ENCODE measurements at regions not wholly inside any gene's neighbourhood (a gene's known extent, or its start where the extent isn't known, plus 50 kb on each side); places are given as distances from the start of the nearest gene placed in this dataset.
A peak's percentile ranks its signal among the peaks of the same experiment; 100 is the strongest.

DNA sequence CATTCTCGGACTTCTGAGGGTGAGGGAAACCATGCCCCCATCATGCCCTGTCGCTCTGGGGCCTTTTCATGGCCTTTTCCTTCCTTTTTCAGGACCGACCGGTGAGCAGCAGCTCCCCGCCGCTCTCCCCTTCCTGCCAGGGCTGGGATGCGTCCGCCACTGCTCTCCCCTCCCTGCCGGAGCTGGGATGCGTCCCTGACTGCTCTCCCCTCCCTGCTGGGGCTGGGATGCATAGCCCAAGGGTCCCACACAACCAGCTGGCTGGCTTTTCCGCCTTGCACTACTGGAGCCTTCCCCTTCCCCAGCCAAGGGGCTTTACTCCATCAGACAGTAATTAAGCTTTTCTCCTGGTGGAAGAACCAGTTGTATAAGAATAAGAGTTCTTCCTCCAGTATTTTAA, 129.7 kb upstream of the COBL start:
- Histone ChIP-seq H2BK15ac (ENCODE audit: low read depth, poor library complexity, severe bottlenecking) (no peak overlapping the region), H3K79me1 (replicated peaks; ENCODE audit: low read length, poor library complexity, severe bottlenecking) (no peaks in the 10 kb centered on the region), H3K9me3 (ENCODE audit: control insufficient read depth, low read length) (peaks cover 6% of the 10 kb centered on the region), H3K27ac (ENCODE audit: low read length, poor library complexity, severe bottlenecking) (no peak overlapping the region), H4K91ac (ENCODE audit: low read length) (no peak overlapping the region), H3K4me2 (ENCODE audit: low read length, poor library complexity, severe bottlenecking) (no peak overlapping the region), H3K27me3 (ENCODE audit: control insufficient read depth in 1 of 2, insufficient read depth in 1 of 2, low read length in 2 of 2) (no peaks in the 10 kb centered on the region), H3K9ac (ENCODE audit: low read length) (no peak overlapping the region), H4K8ac (ENCODE audit: low read length) (no peak overlapping the region), H3K14ac (ENCODE audit: low read length in 2 of 2) (no peak overlapping the region), H2AFZ (ENCODE audit: low read depth, low read length) (no peak overlapping the region), H3K23ac (ENCODE audit: low read length in 2 of 2) (no peak overlapping the region), H3K4ac (ENCODE audit: low read depth in 1 of 2, low read length in 2 of 2) (no peak overlapping the region), H2BK5ac (ENCODE audit: low read depth, low read length, poor library complexity, severe bottlenecking) (no peak overlapping the region), H2BK120ac (ENCODE audit: low read depth, low read length) (no peak overlapping the region), H3K36me3 (ENCODE audit: control insufficient read depth in 1 of 2, insufficient read depth in 2 of 2, low read depth in 1 of 2, low read length in 2 of 2) (no peaks in the 10 kb centered on the region), H3K4me1 (ENCODE audit: control insufficient read depth, insufficient read depth, low read depth, low read length) (no peaks in the 10 kb centered on the region), H3K18ac (ENCODE audit: low read depth in 1 of 2, low read length in 2 of 2) (no peak overlapping the region), H2BK12ac (ENCODE audit: low read length in 2 of 2) (no peak overlapping the region), H2AK5ac (ENCODE audit: low read length, severe bottlenecking) (no peak overlapping the region), H3K4me3 (ENCODE audit: insufficient read depth in 1 of 2, low read depth in 1 of 2, low read length in 2 of 2) (no peak overlapping the region)
- no peak for DNase-seq
- WGBS: 52% methylated on average over 11 of the region's 11 CpGs

DNA sequence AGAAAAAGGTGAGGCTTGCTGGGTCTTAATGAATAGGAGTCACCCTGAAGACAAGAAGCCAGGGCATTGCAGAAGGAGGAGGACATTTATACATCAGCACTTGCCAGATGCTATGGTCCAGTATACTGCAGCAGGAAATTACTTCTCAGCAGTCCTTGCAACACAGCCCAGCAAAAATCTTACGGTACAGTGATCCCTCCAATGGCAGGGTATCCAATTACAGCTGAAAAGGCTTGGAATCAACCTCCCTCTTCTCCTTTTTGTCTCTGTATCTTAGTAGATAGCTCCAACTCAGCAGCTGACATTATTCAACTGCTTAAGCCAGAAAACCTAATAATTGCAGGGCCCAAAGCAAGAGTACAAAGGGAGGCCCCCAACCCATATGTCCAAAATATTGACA, 128.3 kb upstream of the COBL start:
- DNase-seq: no peak
- Histone ChIP-seq H2BK5ac (ENCODE audit: low read depth, low read length, poor library complexity, severe bottlenecking) (no peak overlapping the region), H2AFZ (ENCODE audit: low read depth, low read length) (no peak overlapping the region), H3K9me3 (ENCODE audit: control insufficient read depth, low read length) (peaks cover 6% of the 10 kb centered on the region), H4K8ac (ENCODE audit: low read length) (no peak overlapping the region), H3K9ac (ENCODE audit: low read length) (no peak overlapping the region), H3K27ac (ENCODE audit: low read length, poor library complexity, severe bottlenecking) (no peak overlapping the region), H4K91ac (ENCODE audit: low read length) (no peak overlapping the region), H3K4ac (ENCODE audit: low read depth in 1 of 2, low read length in 2 of 2) (no peak overlapping the region), H3K27me3 (ENCODE audit: control insufficient read depth in 1 of 2, insufficient read depth in 1 of 2, low read length in 2 of 2) (no peaks in the 10 kb centered on the region), H3K36me3 (ENCODE audit: control insufficient read depth in 1 of 2, insufficient read depth in 2 of 2, low read depth in 1 of 2, low read length in 2 of 2) (no peaks in the 10 kb centered on the region), H3K79me1 (replicated peaks; ENCODE audit: low read length, poor library complexity, severe bottlenecking) (no peaks in the 10 kb centered on the region), H3K18ac (ENCODE audit: low read depth in 1 of 2, low read length in 2 of 2) (no peak overlapping the region), H2BK15ac (ENCODE audit: low read depth, poor library complexity, severe bottlenecking) (no peak overlapping the region), H2BK120ac (ENCODE audit: low read depth, low read length) (no peak overlapping the region), H2AK5ac (ENCODE audit: low read length, severe bottlenecking) (no peak overlapping the region), H3K4me1 (ENCODE audit: control insufficient read depth, insufficient read depth, low read depth, low read length) (no peaks in the 10 kb centered on the region), H2BK12ac (ENCODE audit: low read length in 2 of 2) (no peak overlapping the region), H3K4me2 (ENCODE audit: low read length, poor library complexity, severe bottlenecking) (no peak overlapping the region), H3K4me3 (ENCODE audit: insufficient read depth in 1 of 2, low read depth in 1 of 2, low read length in 2 of 2) (no peak overlapping the region), H3K14ac (ENCODE audit: low read length in 2 of 2) (no peak overlapping the region), H3K23ac (ENCODE audit: low read length in 2 of 2) (no peak overlapping the region)
- 34% methylated on average over 1 of the region's 1 CpG for WGBS

DNA sequence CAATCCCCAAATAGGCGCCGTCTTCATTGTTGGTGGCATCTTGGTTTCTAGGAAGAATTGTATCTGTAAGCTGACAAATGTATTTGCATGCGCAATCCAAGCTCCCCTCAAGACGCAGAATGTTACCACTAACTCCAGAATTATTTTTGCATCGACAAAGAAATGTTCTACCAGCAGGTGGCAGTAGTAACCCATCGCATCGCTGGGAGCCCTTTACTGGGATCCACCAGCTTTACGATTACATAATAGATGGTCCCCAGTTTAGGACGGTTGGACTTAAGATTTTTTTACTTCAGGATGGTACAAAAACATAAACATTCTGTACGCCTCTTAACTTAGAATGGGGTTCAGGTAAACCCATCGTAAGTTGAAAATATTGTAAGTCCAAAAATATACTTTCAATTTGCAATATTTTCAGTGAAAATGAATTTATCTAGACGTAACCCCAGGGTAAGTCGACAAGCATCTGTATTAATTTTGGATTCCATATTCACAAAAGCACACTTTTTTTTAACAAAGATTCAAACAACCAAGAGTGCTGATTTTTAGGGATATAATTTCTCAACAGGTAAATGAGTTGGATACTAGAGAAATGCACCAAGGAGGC, 114.0 kb upstream of the COBL start:
- Histone ChIP-seq H2AFZ (ENCODE audit: low read depth, low read length) (no peak overlapping the region), H3K27me3 (ENCODE audit: control insufficient read depth in 1 of 2, insufficient read depth in 1 of 2, low read length in 2 of 2) (peaks cover 0 to 10% of the 10 kb centered on the region in 2 experiments), H3K79me1 (replicated peaks; ENCODE audit: low read length, poor library complexity, severe bottlenecking) (no peaks in the 10 kb centered on the region), H3K18ac (ENCODE audit: low read depth in 1 of 2, low read length in 2 of 2) (no peak overlapping the region), H3K27ac (ENCODE audit: low read length, poor library complexity, severe bottlenecking) (no peak overlapping the region), H2BK12ac (ENCODE audit: low read length in 2 of 2) (no peak overlapping the region), H4K91ac (ENCODE audit: low read length) (no peak overlapping the region), H3K4me2 (ENCODE audit: low read length, poor library complexity, severe bottlenecking) (no peak overlapping the region), H3K14ac (ENCODE audit: low read length in 2 of 2) (no peak overlapping the region), H3K4me3 (ENCODE audit: insufficient read depth in 1 of 2, low read depth in 1 of 2, low read length in 2 of 2) (no peak overlapping the region), H2AK5ac (ENCODE audit: low read length, severe bottlenecking) (no peak overlapping the region), H3K9me3 (ENCODE audit: control insufficient read depth, low read length) (no peaks in the 10 kb centered on the region), H3K4me1 (ENCODE audit: control insufficient read depth, insufficient read depth, low read depth, low read length) (no peaks in the 10 kb centered on the region), H2BK15ac (ENCODE audit: low read depth, poor library complexity, severe bottlenecking) (no peak overlapping the region), H3K4ac (ENCODE audit: low read depth in 1 of 2, low read length in 2 of 2) (no peak overlapping the region), H4K8ac (ENCODE audit: low read length) (no peak overlapping the region), H2BK120ac (ENCODE audit: low read depth, low read length) (no peak overlapping the region), H3K23ac (ENCODE audit: low read length in 2 of 2) (no peak overlapping the region), H3K36me3 (ENCODE audit: control insufficient read depth in 1 of 2, insufficient read depth in 2 of 2, low read depth in 1 of 2, low read length in 2 of 2) (no peaks in the 10 kb centered on the region), H3K9ac (ENCODE audit: low read length) (no peak overlapping the region), H2BK5ac (ENCODE audit: low read depth, low read length, poor library complexity, severe bottlenecking) (no peak overlapping the region)
- DNase-seq: peak; percentile 46
- WGBS: 8% methylated on average over 6 of the region's 13 CpGs

DNA sequence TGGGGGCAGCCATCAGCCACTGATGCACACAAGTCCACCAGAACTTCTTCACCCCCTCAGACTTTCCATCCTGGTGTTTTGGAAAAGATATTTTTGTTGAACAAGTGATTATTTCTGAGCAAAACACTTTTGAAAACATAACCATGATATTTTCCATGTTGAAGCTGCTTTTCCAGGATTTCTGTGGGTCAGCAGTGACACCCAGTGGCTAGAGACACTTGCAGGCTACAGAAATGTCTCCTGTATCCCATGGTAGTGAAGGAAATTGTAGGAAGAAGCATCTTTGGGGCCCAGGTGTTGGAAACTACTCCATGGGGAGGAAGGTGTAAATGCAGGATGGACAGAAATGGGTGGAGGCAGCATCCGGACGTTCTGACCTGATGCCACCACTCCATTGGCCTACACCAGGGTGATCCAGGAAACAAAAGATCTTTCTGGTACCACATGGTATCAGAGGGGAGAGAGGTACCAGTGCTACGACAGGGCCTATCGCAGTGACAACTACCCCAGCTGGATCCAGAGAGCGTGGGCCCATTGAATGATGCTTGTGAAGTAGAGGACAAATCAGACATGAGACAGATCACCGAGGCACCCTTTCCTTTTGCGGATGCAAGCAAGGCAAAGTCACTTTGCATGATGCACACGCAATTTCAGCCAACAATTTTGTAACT, 111.7 kb upstream of the COBL start:
- H3K79me1 ChIP-seq (replicated peaks; ENCODE audit: low read length, poor library complexity, severe bottlenecking): no peaks in the 10 kb centered on the region
- H3K14ac ChIP-seq (ENCODE audit: low read length in 2 of 2): no peak overlapping the region
- H3K4me2 ChIP-seq (ENCODE audit: low read length, poor library complexity, severe bottlenecking): no peak overlapping the region
- no peaks in the 10 kb centered on the region for H3K4me1 ChIP-seq (ENCODE audit: control insufficient read depth, insufficient read depth, low read depth, low read length)
- H3K23ac ChIP-seq (ENCODE audit: low read length in 2 of 2): no peak overlapping the region
- no peak overlapping the region for H3K4me3 ChIP-seq (ENCODE audit: insufficient read depth in 1 of 2, low read depth in 1 of 2, low read length in 2 of 2)
- no peaks in the 10 kb centered on the region for H3K9me3 ChIP-seq (ENCODE audit: control insufficient read depth, low read length)
- H3K18ac ChIP-seq (ENCODE audit: low read depth in 1 of 2, low read length in 2 of 2): no peak overlapping the region
- 77% methylated on average over 8 of the region's 8 CpGs for WGBS
- H3K27me3 ChIP-seq (ENCODE audit: control insufficient read depth in 1 of 2, insufficient read depth in 1 of 2, low read length in 2 of 2): peaks cover 0 to 10% of the 10 kb centered on the region in 2 experiments
- H2AK5ac ChIP-seq (ENCODE audit: low read length, severe bottlenecking): no peak overlapping the region
- H3K9ac ChIP-seq (ENCODE audit: low read length): no peak overlapping the region
- no peak overlapping the region for H3K4ac ChIP-seq (ENCODE audit: low read depth in 1 of 2, low read length in 2 of 2)
- H4K91ac ChIP-seq (ENCODE audit: low read length): no peak overlapping the region
- no peak for DNase-seq
- no peak overlapping the region for H2BK12ac ChIP-seq (ENCODE audit: low read length in 2 of 2)
- no peak overlapping the region for H3K27ac ChIP-seq (ENCODE audit: low read length, poor library complexity, severe bottlenecking)
- H2BK15ac ChIP-seq (ENCODE audit: low read depth, poor library complexity, severe bottlenecking): no peak overlapping the region
- H2AFZ ChIP-seq (ENCODE audit: low read depth, low read length): no peak overlapping the region
- no peak overlapping the region for H2BK5ac ChIP-seq (ENCODE audit: low read depth, low read length, poor library complexity, severe bottlenecking)
- no peak overlapping the region for H4K8ac ChIP-seq (ENCODE audit: low read length)
- no peak overlapping the region for H2BK120ac ChIP-seq (ENCODE audit: low read depth, low read length)
- no peaks in the 10 kb centered on the region for H3K36me3 ChIP-seq (ENCODE audit: control insufficient read depth in 1 of 2, insufficient read depth in 2 of 2, low read depth in 1 of 2, low read length in 2 of 2)

Measured in mesenchymal stem cell (in vitro differentiated cells and primary cell).